Esophagus muscularis mucosa (tissue), 4 donors: ENCODE measurements at regions not wholly inside any gene's neighbourhood (a gene's known extent, or its start where the extent isn't known, plus 50 kb on each side); places are given as distances from the start of the nearest gene placed in this dataset.

ENCODE experiments used
- EP300 ChIP-seq: sonication (generic); formaldehyde crosslinking; IDR thresholded peaks from one replicate; pipeline ENCODE4 v1.6.1; 2017; ENCODE audit warnings: antibody characterized with exemption
- POLR2A ChIP-seq: fragments of 450-650 bp; IDR thresholded peaks from one replicate; pipeline ENCODE4 v1.6.1; 2017; ENCODE audit warnings: antibody characterized with exemption, moderate library complexity, mild to moderate bottlenecking, low read depth
- POLR2AphosphoS5 ChIP-seq, 2 donors: sonication (generic); formaldehyde crosslinking; IDR thresholded peaks; one replicate each; pipeline ENCODE4 v1.6.1; 2017; ENCODE audit warnings: antibody characterized with exemption in 2 of 2
- TF ChIP-seq, protein P1 (sequence below), 3 experiments: fragments of 200-600 bp in 2 of 3; fragments of 450-650 bp in 1 of 3; sonication (generic) in 2 of 3; IDR thresholded peaks; one replicate each; pipeline ENCODE4 v1.5.1; 2017 to 2019; ENCODE audit warnings: antibody characterized with exemption in 3 of 3, mild to moderate bottlenecking in 2 of 3, moderate library complexity in 1 of 3

- TF ChIP-seq, protein P1, sequence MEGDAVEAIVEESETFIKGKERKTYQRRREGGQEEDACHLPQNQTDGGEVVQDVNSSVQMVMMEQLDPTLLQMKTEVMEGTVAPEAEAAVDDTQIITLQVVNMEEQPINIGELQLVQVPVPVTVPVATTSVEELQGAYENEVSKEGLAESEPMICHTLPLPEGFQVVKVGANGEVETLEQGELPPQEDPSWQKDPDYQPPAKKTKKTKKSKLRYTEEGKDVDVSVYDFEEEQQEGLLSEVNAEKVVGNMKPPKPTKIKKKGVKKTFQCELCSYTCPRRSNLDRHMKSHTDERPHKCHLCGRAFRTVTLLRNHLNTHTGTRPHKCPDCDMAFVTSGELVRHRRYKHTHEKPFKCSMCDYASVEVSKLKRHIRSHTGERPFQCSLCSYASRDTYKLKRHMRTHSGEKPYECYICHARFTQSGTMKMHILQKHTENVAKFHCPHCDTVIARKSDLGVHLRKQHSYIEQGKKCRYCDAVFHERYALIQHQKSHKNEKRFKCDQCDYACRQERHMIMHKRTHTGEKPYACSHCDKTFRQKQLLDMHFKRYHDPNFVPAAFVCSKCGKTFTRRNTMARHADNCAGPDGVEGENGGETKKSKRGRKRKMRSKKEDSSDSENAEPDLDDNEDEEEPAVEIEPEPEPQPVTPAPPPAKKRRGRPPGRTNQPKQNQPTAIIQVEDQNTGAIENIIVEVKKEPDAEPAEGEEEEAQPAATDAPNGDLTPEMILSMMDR (IDR thresholded peaks at IDR 0.05), result no peak
- TF ChIP-seq POLR2AphosphoS5 (IDR thresholded peaks at IDR 0.05) (no peak), POLR2A (no peak), EP300 (no peak)
These were observed 624.4 kb downstream of the TECRL start for GRCh38 chr4:63784822-63785221.
